WTC11 (cell line): ENCODE measurements at regions not wholly inside any gene's neighbourhood (a gene's known extent, or its start where the extent isn't known, plus 50 kb on each side); places are given as distances from the start of the nearest gene placed in this dataset.

Experiments
- ATAC-seq: fragments of 200-7000 bp; cut with Tn5 transposase; 2 replicates; pipeline ENCODE4 v1.10.0; 2021; ENCODE audit warnings: mild to moderate bottlenecking, moderate library complexity
- CTCF ChIA-PET: fragments of 300-600 bp; sonication (Branson Sonifier 250); formaldehyde crosslinking; loops from one replicate; lab custom pipeline; 2021; ENCODE audit warnings: antibody characterized with exemption; lab: Charles Lee
- POLR2A ChIA-PET: fragments of 350-600 bp; sonication (Branson Sonifier 250); formaldehyde crosslinking; loops from one replicate; lab custom pipeline; 2021; ENCODE audit warnings: antibody characterized with exemption; lab: Charles Lee
- DNase-seq: peaks from one replicate; pipeline ENCODE4 v3.0.0; 2021; ENCODE audit warnings: low spot score
- H3K27ac Mint-ChIP-seq: 2 replicates; pipeline ENCODE4 v1.8.0; 2021; ENCODE audit warnings: mixed read lengths
- H3K27me3 Mint-ChIP-seq: 2 replicates; pipeline ENCODE4 v1.8.0; 2021; ENCODE audit warnings: low read depth, mild to moderate bottlenecking, moderate library complexity, mixed read lengths
- H3K36me3 Mint-ChIP-seq: 2 replicates; pipeline ENCODE4 v1.8.0; 2021; ENCODE audit warnings: mixed read lengths
- H3K4me1 Mint-ChIP-seq: 2 replicates; pipeline ENCODE4 v1.8.0; 2022; ENCODE audit warnings: mixed read lengths
- H3K4me3 Mint-ChIP-seq: 2 replicates; pipeline ENCODE4 v1.8.0; 2021; ENCODE audit warnings: mild to moderate bottlenecking, moderate library complexity, mixed read lengths
- H3K9me3 Mint-ChIP-seq: 2 replicates; pipeline ENCODE4 v1.8.0; 2021; ENCODE audit warnings: mixed read lengths
- ATF1 ChIP-seq: sonication (generic); formaldehyde crosslinking; IDR thresholded peaks from 2 replicates; pipeline ENCODE4 v1.8.1; 2023; ENCODE audit warnings: mild to moderate bottlenecking, moderate library complexity, missing genetic modification reagents
- ATF3 ChIP-seq: sonication (generic); formaldehyde crosslinking; conservative IDR thresholded peaks from 2 replicates; pipeline ENCODE4 v1.8.1; 2022; ENCODE audit warnings: mild to moderate bottlenecking, missing genetic modification reagents
- CBFB ChIP-seq: sonication (generic); formaldehyde crosslinking; IDR thresholded peaks from 2 replicates; pipeline ENCODE4 v1.8.1; 2022; ENCODE audit warnings: mild to moderate bottlenecking, low read depth, missing genetic modification reagents
- CTCF ChIP-seq: fragments of 200-600 bp; IDR thresholded peaks from 2 replicates; pipeline ENCODE4 v1.8.0; 2022; ENCODE audit warnings: antibody characterized with exemption
- ERG ChIP-seq: fragments of 250-450 bp; sonication (Bioruptor Pico); IDR thresholded peaks from 2 replicates; pipeline ENCODE4 v1.8.0; 2021; ENCODE audit warnings: mild to moderate bottlenecking
- FOXK1 ChIP-seq: sonication (generic); formaldehyde crosslinking; IDR thresholded peaks from 2 replicates; pipeline ENCODE4 v1.8.0; 2022; ENCODE audit warnings: mild to moderate bottlenecking, moderate library complexity, missing genetic modification reagents
- KAT7 ChIP-seq: sonication (generic); formaldehyde crosslinking; IDR thresholded peaks from 2 replicates; pipeline ENCODE4 v1.8.1; 2023; ENCODE audit warnings: missing genetic modification reagents, mild to moderate bottlenecking, borderline replicate concordance
- NR3C1 ChIP-seq: sonication (generic); formaldehyde crosslinking; conservative IDR thresholded peaks from 2 replicates; pipeline ENCODE4 v1.8.1; 2023; ENCODE audit warnings: low read depth, mild to moderate bottlenecking, missing genetic modification reagents
- OVOL2 ChIP-seq: fragments of 250-450 bp; sonication (Bioruptor Pico); IDR thresholded peaks from 2 replicates; pipeline ENCODE4 v1.9.0; 2021; ENCODE audit warnings: mild to moderate bottlenecking, borderline replicate concordance
- SMAD3 ChIP-seq: sonication (generic); formaldehyde crosslinking; IDR thresholded peaks from 2 replicates; pipeline ENCODE4 v1.8.0; 2022; ENCODE audit warnings: missing genetic modification reagents, mild to moderate bottlenecking, borderline replicate concordance
- ZNF121 ChIP-seq: sonication (generic); formaldehyde crosslinking; IDR thresholded peaks from 2 replicates; pipeline ENCODE4 v1.8.0; 2023; ENCODE audit warnings: missing genetic modification reagents
- ZNF317 ChIP-seq: sonication (generic); formaldehyde crosslinking; IDR thresholded peaks from 2 replicates; pipeline ENCODE4 v1.8.1; 2023; ENCODE audit warnings: low read depth, mild to moderate bottlenecking, moderate library complexity, missing genetic modification reagents, borderline replicate concordance
- ZNF671 ChIP-seq: fragments of 250-450 bp; sonication (Bioruptor Pico); IDR thresholded peaks from 2 replicates; pipeline ENCODE4 v1.8.0; 2021; ENCODE audit warnings: mild to moderate bottlenecking
- TF ChIP-seq, protein P1 (sequence below): sonication (generic); formaldehyde crosslinking; IDR thresholded peaks from 2 replicates; pipeline ENCODE4 v1.8.1; 2023; ENCODE audit warnings: mild to moderate bottlenecking, moderate library complexity, missing genetic modification reagents
- TF ChIP-seq, protein P2 (sequence below): sonication (generic); formaldehyde crosslinking; IDR thresholded peaks from 2 replicates; pipeline ENCODE4 v1.8.0; 2022; ENCODE audit warnings: mild to moderate bottlenecking, missing genetic modification reagents
- TF ChIP-seq, protein P3 (sequence below): sonication (generic); formaldehyde crosslinking; IDR thresholded peaks from 2 replicates; pipeline ENCODE4 v1.8.0; 2023; ENCODE audit warnings: missing genetic modification reagents
- TF ChIP-seq, protein P4 (sequence below): sonication (generic); formaldehyde crosslinking; IDR thresholded peaks from 2 replicates; pipeline ENCODE4 v1.8.1; 2022; ENCODE audit warnings: missing genetic modification reagents, borderline replicate concordance
- TF ChIP-seq, protein P5 (sequence below): sonication (generic); formaldehyde crosslinking; IDR thresholded peaks from 2 replicates; pipeline ENCODE4 v1.8.1; 2022; ENCODE audit warnings: low read depth, missing genetic modification reagents, borderline replicate concordance
- TF ChIP-seq, protein P6 (sequence below): fragments of 250-450 bp; sonication (Bioruptor Pico); IDR thresholded peaks from 2 replicates; pipeline ENCODE4 v2.1.2; 2022; ENCODE audit warnings: mild to moderate bottlenecking, moderate library complexity
- TF ChIP-seq, protein P7 (sequence below): sonication (generic); formaldehyde crosslinking; IDR thresholded peaks from 2 replicates; pipeline ENCODE4 v1.8.0; 2023; ENCODE audit warnings: mild to moderate bottlenecking, missing genetic modification reagents

DNA sequence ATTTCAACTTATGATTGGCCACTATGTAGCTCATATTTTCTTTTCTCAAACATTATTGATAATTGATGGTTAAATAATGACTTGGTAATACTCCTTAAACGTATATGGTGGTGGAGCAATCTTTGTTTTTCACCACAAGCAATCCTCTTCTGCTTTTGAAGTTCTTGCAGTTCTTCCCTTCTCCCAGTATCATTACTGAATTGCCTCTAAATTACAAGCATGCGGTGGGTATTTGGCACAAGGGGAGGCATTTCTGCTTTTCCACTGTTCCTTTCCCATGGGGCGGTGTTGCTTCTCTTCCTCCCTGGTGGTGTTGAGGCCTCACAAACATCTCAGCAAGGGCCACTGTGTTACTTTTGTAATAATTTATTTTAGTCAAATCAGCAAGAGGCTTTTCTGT lies 234.4 kb upstream of the RXFP2 start:
- DNase-seq: no peak
- Mint-ChIP-seq H3K27me3 (no peaks in the 10 kb centered on the region), H3K9me3 (peaks cover 11% of the 10 kb centered on the region; the same call in 1 of the 2 replicates), H3K27ac (no peak overlapping the region), H3K4me1 (no peaks in the 10 kb centered on the region), H3K4me3 (no peak overlapping the region), H3K36me3 (peaks cover 2% of the 10 kb centered on the region)
- ATAC-seq: no peak
- ChIA-PET CTCF (no interaction called here), POLR2A (no interaction called here)
- no peak for TF ChIP-seq ATF3 (CRISPR knock-in tag)
- no peak for TF ChIP-seq ATF1 (CRISPR knock-in tag)
- TF ChIP-seq, protein P1, sequence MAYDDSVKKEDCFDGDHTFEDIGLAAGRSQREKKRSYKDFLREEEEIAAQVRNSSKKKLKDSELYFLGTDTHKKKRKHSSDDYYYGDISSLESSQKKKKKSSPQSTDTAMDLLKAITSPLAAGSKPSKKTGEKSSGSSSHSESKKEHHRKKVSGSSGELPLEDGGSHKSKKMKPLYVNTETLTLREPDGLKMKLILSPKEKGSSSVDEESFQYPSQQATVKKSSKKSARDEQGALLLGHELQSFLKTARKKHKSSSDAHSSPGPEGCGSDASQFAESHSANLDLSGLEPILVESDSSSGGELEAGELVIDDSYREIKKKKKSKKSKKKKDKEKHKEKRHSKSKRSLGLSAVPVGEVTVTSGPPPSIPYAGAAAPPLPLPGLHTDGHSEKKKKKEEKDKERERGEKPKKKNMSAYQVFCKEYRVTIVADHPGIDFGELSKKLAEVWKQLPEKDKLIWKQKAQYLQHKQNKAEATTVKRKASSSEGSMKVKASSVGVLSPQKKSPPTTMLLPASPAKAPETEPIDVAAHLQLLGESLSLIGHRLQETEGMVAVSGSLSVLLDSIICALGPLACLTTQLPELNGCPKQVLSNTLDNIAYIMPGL (CRISPR knock-in tag): no peak
- TF ChIP-seq CTCF: no peak
- no peak for TF ChIP-seq ZNF121 (CRISPR knock-in tag)
- TF ChIP-seq, protein P2, sequence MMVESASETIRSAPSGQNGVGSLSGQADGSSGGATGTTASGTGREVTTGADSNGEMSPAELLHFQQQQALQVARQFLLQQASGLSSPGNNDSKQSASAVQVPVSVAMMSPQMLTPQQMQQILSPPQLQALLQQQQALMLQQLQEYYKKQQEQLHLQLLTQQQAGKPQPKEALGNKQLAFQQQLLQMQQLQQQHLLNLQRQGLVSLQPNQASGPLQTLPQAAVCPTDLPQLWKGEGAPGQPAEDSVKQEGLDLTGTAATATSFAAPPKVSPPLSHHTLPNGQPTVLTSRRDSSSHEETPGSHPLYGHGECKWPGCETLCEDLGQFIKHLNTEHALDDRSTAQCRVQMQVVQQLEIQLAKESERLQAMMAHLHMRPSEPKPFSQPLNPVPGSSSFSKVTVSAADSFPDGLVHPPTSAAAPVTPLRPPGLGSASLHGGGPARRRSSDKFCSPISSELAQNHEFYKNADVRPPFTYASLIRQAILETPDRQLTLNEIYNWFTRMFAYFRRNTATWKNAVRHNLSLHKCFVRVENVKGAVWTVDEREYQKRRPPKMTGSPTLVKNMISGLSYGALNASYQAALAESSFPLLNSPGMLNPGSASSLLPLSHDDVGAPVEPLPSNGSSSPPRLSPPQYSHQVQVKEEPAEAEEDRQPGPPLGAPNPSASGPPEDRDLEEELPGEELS (CRISPR knock-in tag): no peak
- TF ChIP-seq KAT7 (CRISPR knock-in tag): no peak
- no peak for TF ChIP-seq SMAD3 (CRISPR knock-in tag)
- TF ChIP-seq, protein P3, sequence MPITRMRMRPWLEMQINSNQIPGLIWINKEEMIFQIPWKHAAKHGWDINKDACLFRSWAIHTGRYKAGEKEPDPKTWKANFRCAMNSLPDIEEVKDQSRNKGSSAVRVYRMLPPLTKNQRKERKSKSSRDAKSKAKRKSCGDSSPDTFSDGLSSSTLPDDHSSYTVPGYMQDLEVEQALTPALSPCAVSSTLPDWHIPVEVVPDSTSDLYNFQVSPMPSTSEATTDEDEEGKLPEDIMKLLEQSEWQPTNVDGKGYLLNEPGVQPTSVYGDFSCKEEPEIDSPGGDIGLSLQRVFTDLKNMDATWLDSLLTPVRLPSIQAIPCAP (CRISPR knock-in tag): no peak
- no peak for TF ChIP-seq ZNF671 (CRISPR knock-in tag)
- TF ChIP-seq, protein P4, sequence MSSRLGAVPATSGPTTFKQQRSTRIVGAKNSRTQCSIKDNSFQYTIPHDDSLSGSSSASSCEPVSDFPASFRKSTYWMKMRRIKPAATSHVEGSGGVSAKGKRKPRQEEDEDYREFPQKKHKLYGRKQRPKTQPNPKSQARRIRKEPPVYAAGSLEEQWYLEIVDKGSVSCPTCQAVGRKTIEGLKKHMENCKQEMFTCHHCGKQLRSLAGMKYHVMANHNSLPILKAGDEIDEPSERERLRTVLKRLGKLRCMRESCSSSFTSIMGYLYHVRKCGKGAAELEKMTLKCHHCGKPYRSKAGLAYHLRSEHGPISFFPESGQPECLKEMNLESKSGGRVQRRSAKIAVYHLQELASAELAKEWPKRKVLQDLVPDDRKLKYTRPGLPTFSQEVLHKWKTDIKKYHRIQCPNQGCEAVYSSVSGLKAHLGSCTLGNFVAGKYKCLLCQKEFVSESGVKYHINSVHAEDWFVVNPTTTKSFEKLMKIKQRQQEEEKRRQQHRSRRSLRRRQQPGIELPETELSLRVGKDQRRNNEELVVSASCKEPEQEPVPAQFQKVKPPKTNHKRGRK (CRISPR knock-in tag): no peak

GRCh38 chr13:31512331-31512730 lies 227.0 kb upstream of the RXFP2 start:
- DNase-seq: no peak
- peaks cover 9% of the 10 kb centered on the region for H3K4me1 Mint-ChIP-seq
- no peak overlapping the region for H3K27ac Mint-ChIP-seq
- no peak for ATAC-seq
- ChIA-PET CTCF (no interaction called here), POLR2A (no interaction called here)
- no peaks in the 10 kb centered on the region for H3K9me3 Mint-ChIP-seq
- H3K36me3 Mint-ChIP-seq: no peaks in the 10 kb centered on the region
- H3K27me3 Mint-ChIP-seq: no peaks in the 10 kb centered on the region
- no peak overlapping the region for H3K4me3 Mint-ChIP-seq
- TF ChIP-seq, protein P5, sequence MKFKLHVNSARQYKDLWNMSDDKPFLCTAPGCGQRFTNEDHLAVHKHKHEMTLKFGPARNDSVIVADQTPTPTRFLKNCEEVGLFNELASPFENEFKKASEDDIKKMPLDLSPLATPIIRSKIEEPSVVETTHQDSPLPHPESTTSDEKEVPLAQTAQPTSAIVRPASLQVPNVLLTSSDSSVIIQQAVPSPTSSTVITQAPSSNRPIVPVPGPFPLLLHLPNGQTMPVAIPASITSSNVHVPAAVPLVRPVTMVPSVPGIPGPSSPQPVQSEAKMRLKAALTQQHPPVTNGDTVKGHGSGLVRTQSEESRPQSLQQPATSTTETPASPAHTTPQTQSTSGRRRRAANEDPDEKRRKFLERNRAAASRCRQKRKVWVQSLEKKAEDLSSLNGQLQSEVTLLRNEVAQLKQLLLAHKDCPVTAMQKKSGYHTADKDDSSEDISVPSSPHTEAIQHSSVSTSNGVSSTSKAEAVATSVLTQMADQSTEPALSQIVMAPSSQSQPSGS (CRISPR knock-in tag): no peak
- TF ChIP-seq ZNF317 (CRISPR knock-in tag) (no peak), FOXK1 (CRISPR knock-in tag) (no peak), OVOL2 (CRISPR knock-in tag) (no peak), NR3C1 (no peak), CBFB (CRISPR knock-in tag) (no peak), ERG (CRISPR knock-in tag) (no peak)
- TF ChIP-seq, protein P6, sequence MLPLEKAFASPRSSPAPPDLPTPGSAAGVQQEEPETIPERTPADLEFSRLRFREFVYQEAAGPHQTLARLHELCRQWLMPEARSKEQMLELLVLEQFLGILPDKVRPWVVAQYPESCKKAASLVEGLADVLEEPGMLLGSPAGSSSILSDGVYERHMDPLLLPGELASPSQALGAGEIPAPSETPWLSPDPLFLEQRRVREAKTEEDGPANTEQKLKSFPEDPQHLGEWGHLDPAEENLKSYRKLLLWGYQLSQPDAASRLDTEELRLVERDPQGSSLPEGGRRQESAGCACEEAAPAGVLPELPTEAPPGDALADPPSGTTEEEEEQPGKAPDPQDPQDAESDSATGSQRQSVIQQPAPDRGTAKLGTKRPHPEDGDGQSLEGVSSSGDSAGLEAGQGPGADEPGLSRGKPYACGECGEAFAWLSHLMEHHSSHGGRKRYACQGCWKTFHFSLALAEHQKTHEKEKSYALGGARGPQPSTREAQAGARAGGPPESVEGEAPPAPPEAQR: no peak
- TF ChIP-seq, protein P7, sequence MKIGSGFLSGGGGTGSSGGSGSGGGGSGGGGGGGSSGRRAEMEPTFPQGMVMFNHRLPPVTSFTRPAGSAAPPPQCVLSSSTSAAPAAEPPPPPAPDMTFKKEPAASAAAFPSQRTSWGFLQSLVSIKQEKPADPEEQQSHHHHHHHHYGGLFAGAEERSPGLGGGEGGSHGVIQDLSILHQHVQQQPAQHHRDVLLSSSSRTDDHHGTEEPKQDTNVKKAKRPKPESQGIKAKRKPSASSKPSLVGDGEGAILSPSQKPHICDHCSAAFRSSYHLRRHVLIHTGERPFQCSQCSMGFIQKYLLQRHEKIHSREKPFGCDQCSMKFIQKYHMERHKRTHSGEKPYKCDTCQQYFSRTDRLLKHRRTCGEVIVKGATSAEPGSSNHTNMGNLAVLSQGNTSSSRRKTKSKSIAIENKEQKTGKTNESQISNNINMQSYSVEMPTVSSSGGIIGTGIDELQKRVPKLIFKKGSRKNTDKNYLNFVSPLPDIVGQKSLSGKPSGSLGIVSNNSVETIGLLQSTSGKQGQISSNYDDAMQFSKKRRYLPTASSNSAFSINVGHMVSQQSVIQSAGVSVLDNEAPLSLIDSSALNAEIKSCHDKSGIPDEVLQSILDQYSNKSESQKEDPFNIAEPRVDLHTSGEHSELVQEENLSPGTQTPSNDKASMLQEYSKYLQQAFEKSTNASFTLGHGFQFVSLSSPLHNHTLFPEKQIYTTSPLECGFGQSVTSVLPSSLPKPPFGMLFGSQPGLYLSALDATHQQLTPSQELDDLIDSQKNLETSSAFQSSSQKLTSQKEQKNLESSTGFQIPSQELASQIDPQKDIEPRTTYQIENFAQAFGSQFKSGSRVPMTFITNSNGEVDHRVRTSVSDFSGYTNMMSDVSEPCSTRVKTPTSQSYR (CRISPR knock-in tag): no peak
